HG03103 (cell line): ENCODE measurements at regions not wholly inside any gene's neighbourhood (a gene's known extent, or its start where the extent isn't known, plus 50 kb on each side); places are given as distances from the start of the nearest gene placed in this dataset.

ENCODE experiments used
- ATAC-seq: cut with Tn5 transposase; IDR thresholded peaks from one replicate; pipeline ENCODE4 v1.9.1; 2021; ENCODE audit warnings: low read depth; ENCODE audit not compliant: unreplicated experiment

- no peak for ATAC-seq
Observed at GRCh38 chr2:133661392-133661791, 93.1 kb upstream of the NCKAP5 start.

- no peak for ATAC-seq
Observed at GRCh38 chr2:133666621-133667020, 98.4 kb upstream of the NCKAP5 start.

- ATAC-seq, result no peak
Observed at GRCh38 chr2:133667085-133667484, 98.8 kb upstream of the NCKAP5 start.

- ATAC-seq, result no peak
Observed at GRCh38 chr2:133667968-133668367, 99.7 kb upstream of the NCKAP5 start.

- ATAC-seq, result no peak
Observed at GRCh38 chr2:133668547-133668946, 100.3 kb upstream of the NCKAP5 start.

GRCh38 chr2:133673305-133673905 is 105.1 kb upstream of the NCKAP5 start:
- ATAC-seq, result no peak

- ATAC-seq, result no peak
Observed at GRCh38 chr2:133674066-133674432, 105.8 kb upstream of the NCKAP5 start.

- no peak for ATAC-seq
Observed at GRCh38 chr2:133674433-133675331, 106.4 kb upstream of the NCKAP5 start.

- ATAC-seq, result no peak
Observed at GRCh38 chr2:133676392-133677130, 108.3 kb upstream of the NCKAP5 start.

GRCh38 chr2:133680343-133681049 is 112.2 kb upstream of the NCKAP5 start:
- ATAC-seq, result no peak

- no peak for ATAC-seq
Observed at GRCh38 chr2:133682347-133682746, 114.1 kb upstream of the NCKAP5 start.

GRCh38 chr2:133682906-133683305 is 114.6 kb upstream of the NCKAP5 start:
- ATAC-seq, result no peak

GRCh38 chr2:133685636-133686215 is 117.5 kb upstream of the NCKAP5 start:
- no peak for ATAC-seq

GRCh38 chr2:133690780-133691179 is 122.5 kb upstream of the NCKAP5 start:
- ATAC-seq, result no peak

- ATAC-seq, result no peak
Observed at GRCh38 chr2:133691336-133691735, 123.1 kb upstream of the NCKAP5 start.

- ATAC-seq, result no peak
Observed at GRCh38 chr2:133705287-133705686, 137.0 kb upstream of the NCKAP5 start.

- no peak for ATAC-seq
Observed at GRCh38 chr2:133710613-133711012, 142.3 kb upstream of the NCKAP5 start.

GRCh38 chr2:133711201-133711600 is 142.9 kb upstream of the NCKAP5 start:
- no peak for ATAC-seq

GRCh38 chr2:133711806-133712205 is 143.5 kb upstream of the NCKAP5 start:
- no peak for ATAC-seq

GRCh38 chr2:133712369-133712768 is 144.1 kb upstream of the NCKAP5 start:
- ATAC-seq, result no peak
